K562 (cell line): ENCODE measurements at regions not wholly inside any gene's neighbourhood (a gene's known extent, or its start where the extent isn't known, plus 50 kb on each side); places are given as distances from the start of the nearest gene placed in this dataset.
A peak's percentile ranks its signal among the peaks of the same experiment; 100 is the strongest.

Source experiments
- ATAC-seq: fragments of 200-7000 bp; cut with Tn5 transposase; 3 replicates; pipeline ENCODE4 v1.9.1; 2020; ENCODE audit warnings: moderate library complexity
- BruUV-seq: library from RNA; stranded (reverse); fragments of 400-500 nt; replicated peaks from 2 replicates; lab custom pipeline; 2021; lab: Mats Ljungman, UMichigan
- CTCF ChIA-PET: fragments of 300-600 bp; formaldehyde crosslinking; extraction: SDS; loops from one replicate; lab custom pipeline; 2021; ENCODE audit warnings: low intra/inter-chr PET ratio; lab: Yijun Ruan, JAX
- POLR2A ChIA-PET: fragments of 300-600, 350-650 bp; sonication (Branson Sonifier 250); formaldehyde crosslinking; extraction: SDS; loops from one replicate; lab custom pipeline; 2021; ENCODE audit warnings: antibody characterized with exemption, inconsistent platforms; lab: Yijun Ruan, JAX
- DNase-seq, 4 experiments: peaks; one replicate each; pipeline versions ENCODE4 v3.0.0 to v3.0.0-alpha.2; 2011 to 2018; ENCODE audit warnings: low spot score in 3 of 4, mixed read lengths in 3 of 4; ENCODE audit errors: extremely low read depth in 1 of 4
- FAIRE-seq: peaks from 2 replicates; lab custom pipeline; 2011; peaks lifted over from hg19 to GRCh38; lab: Jason Lieb, UNC
- H2AFZ ChIP-seq: 2 replicates; pipeline ENCODE4 v1.6.0; 2011; ENCODE audit warnings: low read depth, low read length, control low read depth, inconsistent platforms
- H3K27ac ChIP-seq: fragments of 200-600 bp; 3 replicates; pipeline ENCODE4 v1.8.0; 2011; ENCODE audit warnings: low read depth, mild to moderate bottlenecking, control low read depth, inconsistent platforms, low read length, moderate library complexity, mixed read lengths; ENCODE audit errors: extremely low read depth
- H3K27me3 ChIP-seq, 2 experiments: fragments of 300-600 bp in 1 of 2; 2 replicates in 1 of 2; 3 replicates in 1 of 2; pipeline versions ENCODE4 v1.6.0 to v1.8.0; 2011; ENCODE audit warnings: inconsistent platforms in 2 of 2, low read length in 2 of 2, mild to moderate bottlenecking in 1 of 2, mixed read lengths in 1 of 2, moderate library complexity in 1 of 2; ENCODE audit not compliant: control insufficient read depth in 2 of 2, insufficient read depth in 2 of 2
- H3K36me3 ChIP-seq: fragments of 300-600 bp; 3 replicates; pipeline ENCODE4 v1.8.0; 2011; ENCODE audit warnings: mild to moderate bottlenecking, low read length, inconsistent platforms; ENCODE audit not compliant: control insufficient read depth, insufficient read depth
- H3K4me1 ChIP-seq, 2 experiments: fragments of 200-600 bp in 1 of 2; replicated peaks in 1 of 2; 2 replicates in 1 of 2; 3 replicates in 1 of 2; pipeline versions ENCODE4 v1.5.1 to v1.8.0; 2011; ENCODE audit warnings: inconsistent platforms in 2 of 2, low read length in 2 of 2, mild to moderate bottlenecking in 1 of 2, mixed read lengths in 1 of 2, moderate library complexity in 1 of 2; ENCODE audit not compliant: control insufficient read depth in 2 of 2, insufficient read depth in 2 of 2
- H3K4me2 ChIP-seq: 2 replicates; pipeline ENCODE4 v1.6.1; 2011; ENCODE audit warnings: low read length, control low read depth, inconsistent platforms, mixed read lengths; ENCODE audit not compliant: insufficient read depth
- H3K4me3 ChIP-seq: fragments of 200-600 bp; sonication (generic), shearing (Covaris generic); 2 replicates; pipeline ENCODE4 v1.5.1; 2016; ENCODE audit warnings: control low read depth, inconsistent platforms
- H3K79me2 ChIP-seq: fragments of 200-600 bp; 3 replicates; pipeline ENCODE4 v1.8.0; 2011; ENCODE audit warnings: low read length, inconsistent platforms; ENCODE audit not compliant: control insufficient read depth, insufficient read depth
- H3K9ac ChIP-seq, 2 experiments: 2 replicates each; pipeline versions ENCODE4 v1.6.0 to v1.6.1; 2011; ENCODE audit warnings: low read depth in 2 of 2, low read length in 2 of 2, control low read depth in 1 of 2, inconsistent platforms in 1 of 2, mild to moderate bottlenecking in 1 of 2, mixed read lengths in 1 of 2; ENCODE audit not compliant: insufficient read depth in 1 of 2
- H3K9me1 ChIP-seq: one replicate; pipeline ENCODE4 v1.6.0; 2011; ENCODE audit warnings: inconsistent platforms, mild to moderate bottlenecking, low read length, moderate library complexity; ENCODE audit not compliant: control insufficient read depth, insufficient read depth
- H3K9me3 ChIP-seq: replicated peaks from 2 replicates; pipeline ENCODE4 v1.5.1; 2011; ENCODE audit warnings: low read depth, low read length, inconsistent platforms; ENCODE audit not compliant: control insufficient read depth, insufficient read depth
- H4K20me1 ChIP-seq: replicated peaks from 2 replicates; pipeline ENCODE4 v1.6.1; 2011; ENCODE audit warnings: low read length, inconsistent platforms, mixed read lengths; ENCODE audit not compliant: control insufficient read depth, insufficient read depth
- CREB3L1 ChIP-seq: fragments of 450-650 bp; IDR thresholded peaks from 2 replicates; pipeline ENCODE4 v1.6.1; 2014; ENCODE audit warnings: low read depth, mild to moderate bottlenecking, moderate library complexity, borderline replicate concordance
- CTCF ChIP-seq, 3 experiments: IDR thresholded peaks in 2 of 3; conservative IDR thresholded peaks in 1 of 3; 2 replicates each; pipeline ENCODE4 v1.5.1; 2011 to 2012; ENCODE audit warnings: low read length in 3 of 3, mild to moderate bottlenecking in 3 of 3, control low read depth in 2 of 3, improper control_type of control experiment in 1 of 3, inconsistent platforms in 1 of 3, low read depth in 1 of 3, mixed read lengths in 1 of 3, moderate library complexity in 1 of 3; ENCODE audit not compliant: insufficient read depth in 2 of 3
- NCOA6 ChIP-seq: fragments of 450-650 bp; IDR thresholded peaks from 2 replicates; pipeline ENCODE4 v1.6.1; 2017; ENCODE audit warnings: mild to moderate bottlenecking
- RAD21 ChIP-seq, 2 experiments: fragments of 250-450 bp in 1 of 2; fragments of 450-650 bp in 1 of 2; sonication (Bioruptor Pico) in 1 of 2; formaldehyde crosslinking in 1 of 2; IDR thresholded peaks in 1 of 2; conservative IDR thresholded peaks in 1 of 2; 2 replicates each; pipeline versions ENCODE4 v1.4.0 to v1.8.0; 2020 to 2022; ENCODE audit warnings: mild to moderate bottlenecking in 2 of 2, moderate library complexity in 1 of 2
- REST ChIP-seq, 2 experiments: fragments of 450-650 bp; formaldehyde crosslinking in 1 of 2; IDR thresholded peaks; 2 replicates each; pipeline versions ENCODE4 v1.4.0 to v1.6.1; 2014 to 2020; ENCODE audit warnings: mild to moderate bottlenecking in 2 of 2, borderline replicate concordance in 1 of 2, low read depth in 1 of 2
- SMC3 ChIP-seq: conservative IDR thresholded peaks from 2 replicates; pipeline ENCODE4 v1.6.1; 2011; ENCODE audit warnings: low read depth, low read length, improper control_type of control experiment; ENCODE audit not compliant: insufficient read depth
- TAF1 ChIP-seq: IDR thresholded peaks from 2 replicates; pipeline ENCODE4 v1.6.1; 2011; ENCODE audit warnings: mild to moderate bottlenecking, low read length, moderate library complexity; ENCODE audit not compliant: insufficient read depth, control insufficient read depth, severe bottlenecking; ENCODE audit errors: extremely low read depth
- WGBS: fragments of 100-300 bp; shearing (Covaris generic); methylation state at CpG from one replicate; pipeline ENCODE4 v1.1.6; 2016; ENCODE audit warnings: low coverage, mixed read lengths; ENCODE audit not compliant: insufficient coverage; ENCODE audit errors: missing lambda C conversion rate; 5-methylcytosine and 5-hydroxymethylcytosine counted together
- in situ Hi-C: fragments of 300-500 bp; cut with MboI; formaldehyde crosslinking; loops from 4 replicates; pipeline ENCODE4 v1.15.0; 2018; ENCODE audit warnings: inconsistent platforms, mixed read lengths
- intact Hi-C: fragments of 100-400 bp; cut with micrococcal nuclease; formaldehyde crosslinking; loops from 2 replicates; pipeline ENCODE4 v1.14.2; 2022

GRCh38 chr10:131569851-131570715 lies 258.6 kb upstream of the TCERG1L start:
- BruUV-seq: no TSS peak
- ChIA-PET POLR2A (interaction anchor here (0.6 kb wide), 1 partner anchor 309 kb away, joined by 3 read pairs; no protein-coding TSS in a partner anchor), CTCF (no interaction called here)
- H3K9me1 ChIP-seq: no peaks in the 10 kb centered on the region
- H3K27ac ChIP-seq: no peak overlapping the region
- H3K9ac ChIP-seq: no peak overlapping the region
- 1% methylated on average over 10 of the region's 21 CpGs for WGBS
- H3K4me3 ChIP-seq: no peak overlapping the region
- intact Hi-C loops: no loop called here
- H3K4me2 ChIP-seq: no peak overlapping the region
- H3K27me3 ChIP-seq: peaks cover 0 to 3% of the 10 kb centered on the region in 2 experiments; a peak in 1 of 5 replicates
- in situ Hi-C loops: no loop called here
- no peaks in the 10 kb centered on the region for H3K4me1 ChIP-seq
- H3K79me2 ChIP-seq: no peaks in the 10 kb centered on the region
- peak in 1 of 2 experiments; percentile 45; a peak in 2 of 4 replicates for TF ChIP-seq RAD21 (CRISPR knock-in tag; conservative IDR thresholded peaks at IDR 0.05 in 1 of 2, IDR thresholded peaks at IDR 0.05 in 1 of 2)
- TF ChIP-seq TAF1: no peak
- TF ChIP-seq SMC3: 0 out of 2 replicates have a peak, but pooled peaks have one; percentile 15
- no peak for TF ChIP-seq NCOA6
- peak; percentile 50 to 62 (median 56) for TF ChIP-seq CTCF (IDR thresholded peaks at IDR 0.05 in 2 of 3, conservative IDR thresholded peaks at IDR 0.05 in 1 of 3; ENCODE audit: insufficient read depth in 2 of 3, low read depth in 1 of 3, low read length in 3 of 3)
- no peak for TF ChIP-seq CREB3L1
- peak; percentile 20; the same call in 1 of the 2 replicates for TF ChIP-seq REST (IDR thresholded peaks at IDR 0.05; ENCODE audit: borderline replicate concordance)
- TF ChIP-seq REST (CRISPR knock-in tag; IDR thresholded peaks at IDR 0.05; ENCODE audit: low read depth): no peak
- no peaks in the 10 kb centered on the region for H4K20me1 ChIP-seq
- H2AFZ ChIP-seq: no peak overlapping the region
- peak; percentile 83 for ATAC-seq
- no peaks in the 10 kb centered on the region for H3K9me3 ChIP-seq
- no peak for FAIRE-seq
- peak; percentile 21 to 42 (median 29) for DNase-seq
- no peaks in the 10 kb centered on the region for H3K36me3 ChIP-seq
